HG02840 (cell line): ENCODE measurements at regions not wholly inside any gene's neighbourhood (a gene's known extent, or its start where the extent isn't known, plus 50 kb on each side); places are given as distances from the start of the nearest gene placed in this dataset.
"Not testable (repeated sequence)": the region's sequence is repeated elsewhere in the genome, so short reads cannot be mapped to it uniquely, and the experiment has no call there.

ENCODE experiments used
- ATAC-seq: cut with Tn5 transposase; IDR thresholded peaks from one replicate; pipeline ENCODE4 v1.9.1; 2021; ENCODE audit warnings: mild to moderate bottlenecking, moderate library complexity, moderate number of reproducible peaks; ENCODE audit not compliant: unreplicated experiment, low FRiP score

GRCh38 chrX:75873993-75874392, 88.9 kb upstream of the MAGEE2 start:
- ATAC-seq, result no peak

GRCh38 chrX:75883446-75883845, 98.4 kb upstream of the MAGEE2 start:
- ATAC-seq, result no peak

GRCh38 chrX:75887833-75888232, 102.8 kb upstream of the MAGEE2 start:
- ATAC-seq, result no peak

- ATAC-seq, result no peak
Measured at GRCh38 chrX:75892749-75893148, 107.7 kb upstream of the MAGEE2 start.

GRCh38 chrX:75893281-75893680, 108.2 kb upstream of the MAGEE2 start:
- ATAC-seq, result no peak

- ATAC-seq, result no peak
Measured at GRCh38 chrX:75911716-75912115, 126.7 kb upstream of the MAGEE2 start.

- ATAC-seq, result no peak
Measured at GRCh38 chrX:75957107-75957610, 172.1 kb upstream of the MAGEE2 start.

GRCh38 chrX:75961321-75961720, 176.3 kb upstream of the MAGEE2 start:
- not testable (repeated sequence) for ATAC-seq

- no peak for ATAC-seq
Measured at GRCh38 chrX:75963774-75964173, 178.7 kb upstream of the MAGEE2 start.

GRCh38 chrX:75968293-75968692, 183.2 kb upstream of the MAGEE2 start:
- no peak for ATAC-seq

- no peak for ATAC-seq
Measured at GRCh38 chrX:75986976-75987375, 185.9 kb upstream of the PBDC1 start.

GRCh38 chrX:75989806-75990590, 182.9 kb upstream of the PBDC1 start:
- peak; percentile 60 for ATAC-seq

GRCh38 chrX:75997692-75998091, 175.2 kb upstream of the PBDC1 start:
- ATAC-seq, result no peak

GRCh38 chrX:76014321-76014720, 158.5 kb upstream of the PBDC1 start:
- ATAC-seq, result no peak

GRCh38 chrX:76026292-76026691, 146.6 kb upstream of the PBDC1 start:
- no peak for ATAC-seq

GRCh38 chrX:76026751-76027150, 146.1 kb upstream of the PBDC1 start:
- no peak for ATAC-seq

GRCh38 chrX:76029385-76029784, 143.5 kb upstream of the PBDC1 start:
- ATAC-seq, result no peak

GRCh38 chrX:76064825-76065224, 108.0 kb upstream of the PBDC1 start:
- ATAC-seq, result no peak

- ATAC-seq, result no peak
Measured at GRCh38 chrX:76076124-76076523, 96.7 kb upstream of the PBDC1 start.

- ATAC-seq, result no peak
Measured at GRCh38 chrX:76109654-76110053, 63.2 kb upstream of the PBDC1 start.
